IPS-18c (cell line): ENCODE measurements at regions not wholly inside any gene's neighbourhood (a gene's known extent, or its start where the extent isn't known, plus 50 kb on each side); places are given as distances from the start of the nearest gene placed in this dataset.

Experiments
- H3K4me3 ChIP-seq: 2 replicates; pipeline ENCODE4 v1.7.0; 2013; ENCODE audit warnings: low read depth, mild to moderate bottlenecking, low read length, moderate library complexity; ENCODE audit not compliant: insufficient read depth
- H3K9me3 ChIP-seq: one replicate; pipeline ENCODE4 v1.6.1; 2013; ENCODE audit warnings: mild to moderate bottlenecking, low read length, moderate library complexity; ENCODE audit not compliant: control insufficient read depth, insufficient read depth

DNA sequence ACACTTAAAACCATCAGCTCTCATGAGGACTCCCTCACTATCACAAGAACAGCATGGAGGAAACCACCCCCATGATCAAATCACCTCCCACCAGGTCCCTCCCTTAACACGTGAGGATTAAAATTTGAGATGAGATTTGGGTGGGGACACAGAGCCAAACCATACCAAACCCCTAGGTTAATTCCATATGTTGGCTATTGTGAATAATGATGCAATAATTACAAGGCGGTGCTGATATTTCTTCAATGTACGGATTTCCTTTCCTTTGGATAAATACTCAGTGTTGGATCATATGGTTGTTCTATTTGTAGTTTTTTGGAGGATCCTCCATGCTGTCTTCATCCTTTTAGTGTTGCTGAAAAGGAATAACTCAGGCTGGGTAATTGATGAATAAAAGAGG, 652.1 kb upstream of the PKDCC start:
- H3K9me3 ChIP-seq: no peaks in the 10 kb centered on the region
- H3K4me3 ChIP-seq: no peak overlapping the region

DNA sequence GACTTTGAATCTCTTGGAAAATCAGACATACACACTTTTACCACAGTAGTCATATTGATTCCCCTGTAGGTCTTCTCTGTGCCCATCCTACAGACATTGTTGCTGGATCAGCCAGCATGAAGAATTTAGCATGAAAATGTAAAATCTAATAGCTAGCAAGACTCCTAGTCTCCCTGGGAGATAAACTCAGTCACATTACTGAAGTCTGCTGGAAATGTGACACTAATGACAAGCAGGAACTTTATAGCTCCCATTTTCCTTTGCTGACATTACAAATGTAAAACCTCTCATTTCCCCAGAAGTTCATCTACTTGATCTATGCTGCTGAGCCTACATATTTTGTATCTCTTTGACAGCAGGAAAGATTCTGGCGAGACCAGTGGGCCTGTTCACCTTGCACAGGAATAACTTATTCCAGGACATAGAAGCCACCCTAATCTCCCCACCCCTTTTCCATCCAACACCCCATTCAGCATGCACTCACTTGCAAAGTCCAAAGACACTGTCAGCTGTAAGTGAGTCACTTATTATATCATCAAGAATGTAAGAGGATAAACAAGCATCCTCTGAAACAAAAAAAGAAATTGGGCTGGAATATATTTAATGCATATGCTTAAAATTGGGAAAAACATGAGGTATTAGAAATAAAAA, 648.3 kb upstream of the PKDCC start:
- H3K4me3 ChIP-seq: no peak overlapping the region
- no peaks in the 10 kb centered on the region for H3K9me3 ChIP-seq

DNA sequence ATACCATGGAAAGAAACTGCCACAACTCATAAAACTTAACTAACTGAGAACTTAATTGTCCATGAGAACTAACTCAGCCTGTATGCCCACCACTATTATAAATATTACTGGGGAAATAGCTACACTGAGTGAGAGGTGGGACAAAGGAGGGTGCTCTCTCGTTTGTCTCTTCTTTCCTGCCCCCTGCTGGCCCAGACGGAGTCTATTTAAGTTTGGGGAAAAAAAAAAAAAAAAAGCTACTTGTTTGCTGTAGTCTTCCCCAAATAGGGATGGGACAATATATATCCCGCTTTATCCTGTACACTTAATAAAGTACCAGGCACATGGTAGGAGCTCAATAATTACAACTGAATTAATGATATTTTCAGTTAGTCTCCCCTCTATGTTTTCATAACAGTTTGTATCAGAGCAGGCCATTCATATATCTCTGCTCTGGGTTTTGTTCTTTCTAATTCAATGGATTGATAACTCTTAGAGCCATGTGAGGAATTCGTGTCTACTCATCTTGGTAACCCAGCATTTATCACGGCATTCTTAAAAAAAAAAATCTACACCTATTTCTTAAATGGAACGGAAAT, 647.6 kb upstream of the PKDCC start:
- H3K4me3 ChIP-seq: no peak overlapping the region
- H3K9me3 ChIP-seq: no peaks in the 10 kb centered on the region

DNA sequence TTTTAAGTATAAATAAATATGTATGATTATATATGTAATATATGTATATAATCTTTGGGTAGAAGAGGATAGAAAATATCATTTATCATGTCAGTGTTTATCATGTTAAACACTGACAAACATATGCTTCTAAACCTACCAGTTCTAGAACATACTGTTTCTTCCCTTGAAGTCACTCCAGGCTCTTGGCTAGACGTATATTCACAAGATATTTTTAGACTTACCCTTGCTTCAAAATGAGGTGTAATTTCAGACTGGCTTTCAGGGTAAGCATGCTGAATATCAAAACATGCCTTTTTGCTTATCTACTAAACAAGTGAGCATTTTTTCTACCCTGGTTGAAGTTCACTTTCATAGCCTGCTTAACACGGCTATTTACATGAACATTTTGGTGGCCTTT, 642.4 kb upstream of the PKDCC start:
- Histone ChIP-seq H3K4me3 (no peak overlapping the region), H3K9me3 (no peaks in the 10 kb centered on the region)

DNA sequence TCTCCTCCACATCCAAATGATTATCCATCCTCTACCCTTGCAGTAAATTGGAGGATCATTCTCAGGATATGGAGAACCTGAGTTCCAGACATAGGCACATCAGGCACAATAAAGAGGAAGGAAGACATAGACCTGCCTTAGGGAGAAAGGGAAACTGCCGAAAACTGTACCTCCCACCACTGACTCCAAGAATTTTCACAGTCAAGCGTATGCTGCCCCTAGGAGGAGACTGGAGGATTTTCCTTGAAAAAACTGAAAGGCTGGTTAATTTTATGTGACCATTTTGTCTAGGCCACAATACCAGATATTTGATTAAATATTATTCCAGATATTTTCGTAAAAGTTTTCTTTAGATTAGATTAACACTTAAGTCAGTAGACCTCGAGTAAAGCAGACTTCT, 638.5 kb upstream of the PKDCC start:
- H3K9me3 ChIP-seq: peaks cover 2% of the 10 kb centered on the region
- no peak overlapping the region for H3K4me3 ChIP-seq

DNA sequence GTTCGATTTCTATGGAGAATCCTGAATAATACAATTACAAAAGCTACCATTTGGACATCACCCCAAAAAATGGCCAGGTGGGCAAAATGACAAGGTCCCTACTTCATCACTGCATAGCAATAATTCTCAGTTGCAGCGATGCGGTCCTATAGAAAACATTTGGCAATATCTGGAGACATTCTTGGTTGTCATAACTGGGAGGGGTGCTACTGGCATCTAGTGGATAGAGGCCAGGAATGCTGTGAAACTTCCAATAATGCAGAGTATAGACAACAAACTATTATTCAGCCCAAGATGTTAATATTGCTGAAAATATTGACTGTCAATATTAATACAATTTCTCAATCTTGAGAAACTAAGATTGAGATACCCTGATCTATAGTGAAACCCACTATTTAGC, 637.8 kb upstream of the PKDCC start:
- H3K9me3 ChIP-seq: peaks cover 2% of the 10 kb centered on the region

DNA sequence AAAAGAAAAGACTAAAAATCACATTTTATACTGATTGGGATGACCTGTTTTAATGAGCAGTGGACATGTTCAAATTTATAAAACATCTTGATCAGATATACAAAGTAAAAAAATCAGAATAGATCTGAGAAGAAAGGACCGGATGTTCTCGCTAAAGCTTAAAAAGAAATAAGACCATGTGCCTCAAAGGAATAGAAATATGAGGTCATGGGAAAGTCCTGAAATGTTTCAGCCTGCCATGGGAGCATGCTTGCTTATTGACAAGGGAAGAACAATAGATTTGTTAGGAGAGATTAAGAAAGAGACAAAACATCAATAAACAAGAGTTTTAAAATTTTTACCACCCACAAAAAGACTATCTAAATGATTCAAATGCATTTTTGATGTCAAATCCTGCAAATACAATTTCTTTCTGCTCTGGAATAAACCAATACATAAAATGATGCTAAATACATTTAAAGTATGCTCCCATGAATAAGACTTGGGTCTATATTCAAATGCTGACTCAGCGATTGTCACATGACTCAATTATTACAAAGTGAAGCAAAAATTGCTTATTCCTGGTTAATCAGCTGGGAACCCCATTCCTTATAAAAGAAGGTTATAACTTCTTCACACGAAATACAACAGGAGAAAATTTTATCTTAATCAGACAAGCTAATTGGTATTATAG, 633.9 kb upstream of the PKDCC start:
- Histone ChIP-seq H3K9me3 (peaks cover 2% of the 10 kb centered on the region), H3K4me3 (no peak overlapping the region)

More for the DNA sequence above, 637.8 kb upstream of the PKDCC start:
- H3K4me3 ChIP-seq: no peak overlapping the region

DNA sequence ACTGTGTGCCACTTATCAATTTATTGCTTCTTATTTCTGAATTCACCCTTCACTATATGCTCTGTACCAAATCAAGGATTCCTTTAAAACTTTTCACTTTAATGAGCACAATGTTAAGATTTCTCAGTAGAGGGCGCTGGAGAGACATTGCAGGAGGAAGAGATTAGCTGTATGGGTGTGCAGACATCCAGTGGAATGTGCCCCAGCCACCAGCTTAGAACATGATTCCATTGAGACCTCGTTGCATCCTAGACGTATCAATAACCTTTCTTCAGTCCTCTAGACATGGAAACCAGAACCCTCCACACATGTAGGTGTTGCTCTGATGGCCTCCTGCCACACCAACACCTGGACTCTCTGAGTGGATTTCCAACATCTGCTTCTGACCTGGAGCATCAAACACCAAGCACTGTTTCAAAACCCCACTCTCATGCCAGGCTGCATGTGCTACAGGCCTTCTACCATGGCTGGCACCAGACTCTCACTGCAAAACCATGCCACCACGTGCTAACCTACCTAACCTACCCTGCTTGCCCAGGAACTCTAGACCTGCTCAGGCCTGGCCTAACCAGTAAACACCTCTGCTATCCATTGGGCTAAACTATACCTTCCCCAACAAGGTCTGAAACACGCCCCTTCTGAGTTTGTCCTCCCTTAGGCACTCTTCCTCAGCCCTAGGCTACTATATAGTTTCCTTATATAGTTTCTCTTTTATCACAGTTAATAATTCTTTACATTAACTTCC, 633.2 kb upstream of the PKDCC start:
- Histone ChIP-seq H3K4me3 (no peak overlapping the region), H3K9me3 (peaks cover 2% of the 10 kb centered on the region)

DNA sequence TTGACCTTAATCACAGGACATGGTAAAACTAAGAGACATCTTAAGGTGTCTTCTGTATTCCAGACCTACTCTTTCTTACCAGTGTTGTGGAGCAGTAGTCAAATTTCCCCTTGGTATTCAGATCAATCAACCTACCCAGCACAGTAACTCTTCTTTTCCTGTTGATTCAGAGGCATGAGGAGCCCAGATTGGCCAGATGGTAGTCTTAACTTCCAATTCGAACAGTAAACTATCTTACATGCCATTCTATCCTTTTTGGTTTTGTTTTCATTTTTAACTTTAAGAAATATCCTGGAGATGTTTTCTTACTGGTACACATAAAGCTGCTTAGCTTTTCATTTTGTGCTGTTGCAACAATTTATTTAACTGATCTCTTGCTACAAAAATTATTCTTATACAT, 630.3 kb upstream of the PKDCC start:
- no peak overlapping the region for H3K4me3 ChIP-seq

DNA sequence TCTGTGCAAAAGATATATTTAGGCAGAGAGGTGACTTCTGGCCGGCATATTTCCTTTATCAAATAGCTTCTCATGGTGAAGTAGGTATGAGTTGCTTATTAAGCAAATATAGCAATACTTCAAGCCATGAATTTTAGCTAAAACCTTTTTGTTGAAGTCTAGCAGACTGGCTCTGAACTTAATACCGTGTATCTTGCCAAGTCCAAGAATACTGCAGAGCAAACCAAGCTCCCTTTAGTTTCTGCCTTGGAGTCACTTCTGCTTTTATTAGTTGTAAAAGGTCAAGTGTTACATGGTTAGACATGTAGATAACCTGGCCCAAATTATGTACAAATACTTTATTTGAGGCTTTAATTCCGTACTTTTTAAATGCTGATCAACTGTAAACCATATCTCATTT, 627.6 kb upstream of the PKDCC start:
- no peaks in the 10 kb centered on the region for H3K9me3 ChIP-seq
- no peak overlapping the region for H3K4me3 ChIP-seq

More for the DNA sequence above, 630.3 kb upstream of the PKDCC start:
- H3K9me3 ChIP-seq: no peaks in the 10 kb centered on the region

DNA sequence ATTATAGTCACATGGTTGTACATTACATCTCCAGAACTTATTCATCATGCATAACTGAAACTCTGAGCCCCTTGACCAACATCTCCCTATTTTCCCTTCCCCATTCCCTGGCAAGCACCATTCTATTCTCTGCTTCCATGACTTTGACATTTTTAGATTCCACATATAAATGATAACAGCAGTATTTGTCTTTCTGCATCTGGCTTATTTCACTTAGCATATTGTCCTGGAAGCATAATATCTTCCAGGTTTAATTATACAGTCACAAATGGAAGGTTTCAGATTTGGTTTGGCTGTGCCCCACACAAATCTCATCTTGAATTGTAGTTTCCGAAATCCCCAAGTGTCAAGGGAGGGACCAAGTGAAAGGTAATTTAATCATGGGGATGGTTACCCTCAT, 626.9 kb upstream of the PKDCC start:
- Histone ChIP-seq H3K4me3 (no peak overlapping the region), H3K9me3 (no peaks in the 10 kb centered on the region)

DNA sequence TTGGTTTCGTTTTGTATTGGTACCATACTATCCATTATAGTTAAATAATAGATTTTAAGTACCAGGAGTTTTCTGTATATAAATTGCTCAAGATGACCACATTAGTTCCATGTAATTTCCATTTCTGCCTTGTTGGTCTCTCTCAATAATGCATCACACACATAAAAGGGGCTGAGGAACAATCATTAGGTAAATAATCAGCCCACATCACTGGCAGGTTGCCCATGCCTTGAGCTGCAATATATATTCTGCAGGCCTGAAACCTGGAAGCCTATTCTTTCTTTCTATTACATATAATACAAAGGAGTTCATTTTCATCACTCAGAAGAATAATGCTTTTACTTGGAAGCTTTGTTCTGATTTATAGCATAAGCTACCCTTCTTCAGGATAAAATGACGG, 616.1 kb upstream of the PKDCC start:
- H3K4me3 ChIP-seq: no peak overlapping the region

DNA sequence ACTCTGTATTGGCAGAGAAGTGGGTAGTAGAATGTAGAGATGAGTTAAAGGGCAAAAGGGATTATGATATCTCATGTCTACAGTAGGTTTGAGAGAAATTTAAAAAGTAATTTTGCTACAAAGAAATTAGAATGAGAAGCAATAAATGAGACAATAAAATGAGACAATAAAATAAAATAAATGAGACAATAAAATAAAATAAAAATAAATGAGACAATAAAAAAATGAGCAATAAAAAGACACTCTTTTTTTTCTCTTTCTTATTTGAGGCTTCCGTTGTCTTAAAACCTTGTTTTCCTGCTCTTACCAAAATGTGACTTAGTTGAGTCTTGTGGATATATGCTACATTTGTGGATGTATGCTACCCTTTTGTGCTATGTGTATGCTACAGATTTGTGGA, 615.4 kb upstream of the PKDCC start:
- H3K4me3 ChIP-seq: no peak overlapping the region

More for the DNA sequence above, 616.1 kb upstream of the PKDCC start:
- H3K9me3 ChIP-seq: no peaks in the 10 kb centered on the region

DNA sequence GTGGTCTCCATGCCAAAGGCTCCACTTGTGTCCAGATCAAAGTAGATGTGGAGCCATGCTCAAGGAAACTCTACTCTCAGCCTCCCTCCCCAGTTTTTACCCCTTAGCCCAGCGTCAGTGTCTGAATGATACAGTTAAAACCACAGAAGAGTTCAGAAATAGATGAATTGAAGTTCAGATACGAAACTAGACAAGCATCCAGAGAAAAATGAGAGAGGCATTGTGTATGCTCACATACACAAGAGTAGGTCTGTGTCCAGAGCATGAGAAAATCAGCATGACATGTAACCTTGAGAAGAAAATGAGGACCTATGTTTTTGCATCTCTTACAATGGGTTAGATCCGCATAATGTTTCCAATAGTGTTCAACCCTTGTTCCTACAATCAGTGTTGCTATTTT, 612.8 kb upstream of the PKDCC start:
- Histone ChIP-seq H3K4me3 (no peak overlapping the region), H3K9me3 (no peaks in the 10 kb centered on the region)

More for the DNA sequence above, 615.4 kb upstream of the PKDCC start:
- no peaks in the 10 kb centered on the region for H3K9me3 ChIP-seq

DNA sequence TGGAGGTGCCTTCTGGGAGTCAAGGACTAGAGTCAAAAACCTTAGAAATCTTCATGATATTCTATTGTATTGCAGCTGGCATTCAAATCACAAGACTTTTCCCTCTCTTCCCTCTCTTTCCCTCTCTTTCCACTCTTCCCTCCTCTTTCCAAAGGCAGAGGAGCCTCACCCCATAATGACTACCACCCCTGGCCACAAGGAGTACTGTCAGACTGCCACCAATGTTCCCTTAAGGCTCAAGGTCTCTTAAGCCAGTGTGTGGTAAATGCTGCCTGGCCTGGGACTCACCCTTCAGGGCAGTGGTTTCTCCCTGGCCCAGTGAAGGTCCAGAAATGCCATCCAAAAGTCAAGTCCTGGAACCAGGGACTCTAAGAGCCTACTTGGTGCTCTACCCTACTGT, 605.9 kb upstream of the PKDCC start:
- H3K4me3 ChIP-seq: no peak overlapping the region
- H3K9me3 ChIP-seq: no peaks in the 10 kb centered on the region

DNA sequence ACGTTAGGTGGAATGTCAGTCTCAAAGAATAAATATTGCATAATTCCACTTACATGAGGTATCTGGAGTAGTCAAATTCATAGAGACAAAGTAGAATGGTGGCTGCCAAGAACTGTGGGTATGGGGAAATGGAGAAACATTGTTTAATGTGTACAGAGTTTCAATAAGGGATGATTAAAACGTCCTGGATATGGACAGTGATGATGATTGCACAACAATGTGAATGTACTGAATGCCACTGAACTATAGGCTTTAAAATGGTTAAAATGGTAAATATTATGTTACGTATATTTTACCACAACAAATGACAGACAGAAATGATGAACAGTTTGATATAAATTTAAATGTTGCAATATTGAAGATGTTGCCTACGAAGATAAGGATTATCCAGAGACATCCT, 602.0 kb upstream of the PKDCC start:
- H3K9me3 ChIP-seq: no peaks in the 10 kb centered on the region
- no peak overlapping the region for H3K4me3 ChIP-seq

DNA sequence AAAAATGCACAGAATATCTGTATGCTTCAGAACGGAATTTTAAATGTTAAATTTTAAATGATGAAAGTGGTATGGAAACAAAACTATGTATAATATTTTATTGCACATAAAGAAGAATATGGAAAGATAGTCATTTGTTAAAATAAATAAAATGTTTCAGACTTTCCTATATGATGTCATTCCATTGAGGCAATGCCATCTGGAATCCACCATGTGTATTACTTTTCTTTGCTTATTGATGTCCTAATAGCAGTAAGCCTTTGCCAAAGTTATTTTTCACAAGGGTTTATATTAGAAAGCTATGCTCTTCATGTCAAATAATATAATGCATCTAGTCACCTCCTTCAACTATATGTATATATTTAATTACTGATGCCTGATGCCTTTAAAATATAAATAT, 601.6 kb upstream of the PKDCC start:
- no peaks in the 10 kb centered on the region for H3K9me3 ChIP-seq
- H3K4me3 ChIP-seq: no peak overlapping the region

DNA sequence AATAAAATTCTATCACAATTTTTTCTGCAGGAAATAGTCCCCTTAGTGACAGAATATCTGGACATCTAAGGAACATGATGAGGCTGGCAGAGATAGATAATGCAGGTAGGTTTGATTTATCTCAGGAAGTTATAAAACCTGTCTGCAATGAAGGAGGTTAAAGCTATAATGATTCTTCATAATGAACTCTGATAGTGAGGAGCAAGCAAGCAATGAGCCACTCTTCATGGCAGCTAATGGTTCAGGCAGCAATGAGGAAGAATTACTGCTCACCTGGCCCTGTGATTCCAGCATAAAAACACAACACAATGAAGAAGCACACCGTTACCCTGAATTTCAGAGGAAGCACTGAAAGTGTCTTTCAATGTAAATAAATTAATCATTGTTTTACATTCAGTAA, 599.6 kb upstream of the PKDCC start:
- Histone ChIP-seq H3K4me3 (no peak overlapping the region), H3K9me3 (no peaks in the 10 kb centered on the region)
